COLO829 (cell line): ENCODE measurements at regions not wholly inside any gene's neighbourhood (a gene's known extent, or its start where the extent isn't known, plus 50 kb on each side); places are given as distances from the start of the nearest gene placed in this dataset.
A peak's percentile ranks its signal among the peaks of the same experiment; 100 is the strongest.

Source experiments
- DNase-seq: peaks from one replicate; pipeline ENCODE4 v3.0.0; 2012; ENCODE audit warnings: low spot score

GRCh38 chr10:6770846-6771245 is 190.8 kb upstream of the PRKCQ start:
- DNase-seq: no peak

- no peak for DNase-seq
Observed at GRCh38 chr10:6769704-6770417, 189.8 kb upstream of the PRKCQ start.

GRCh38 chr10:6766131-6766801 is 186.2 kb upstream of the PRKCQ start:
- DNase-seq: no peak

- DNase-seq: no peak
Observed at GRCh38 chr10:6763423-6763822, 183.3 kb upstream of the PRKCQ start.

GRCh38 chr10:6763001-6763400 is 182.9 kb upstream of the PRKCQ start:
- no peak for DNase-seq

GRCh38 chr10:6759961-6760360 is 179.9 kb upstream of the PRKCQ start:
- no peak for DNase-seq

GRCh38 chr10:6757158-6757557 is 177.1 kb upstream of the PRKCQ start:
- no peak for DNase-seq

GRCh38 chr10:6756716-6757115 is 176.6 kb upstream of the PRKCQ start:
- no peak for DNase-seq

GRCh38 chr10:6755781-6756460 is 175.8 kb upstream of the PRKCQ start:
- peak; percentile 33 for DNase-seq

- no peak for DNase-seq
Observed at GRCh38 chr10:6753644-6754043, 173.6 kb upstream of the PRKCQ start.

- no peak for DNase-seq
Observed at GRCh38 chr10:6751363-6751762, 171.3 kb upstream of the PRKCQ start.

GRCh38 chr10:6748981-6749635 is 169.0 kb upstream of the PRKCQ start:
- peak; percentile 28 for DNase-seq

GRCh38 chr10:6748029-6748428 is 168.0 kb upstream of the PRKCQ start:
- DNase-seq: no peak

GRCh38 chr10:6746782-6747181 is 166.7 kb upstream of the PRKCQ start:
- DNase-seq: no peak

GRCh38 chr10:6743291-6743849 is 163.3 kb upstream of the PRKCQ start:
- DNase-seq: no peak

GRCh38 chr10:6741541-6741941 is 161.5 kb upstream of the PRKCQ start:
- no peak for DNase-seq

GRCh38 chr10:6739530-6740174 is 159.6 kb upstream of the PRKCQ start:
- no peak for DNase-seq

- DNase-seq: no peak
Observed at GRCh38 chr10:6738112-6738768, 158.2 kb upstream of the PRKCQ start.

- DNase-seq: no peak
Observed at GRCh38 chr10:6737758-6738111, 157.7 kb upstream of the PRKCQ start.

- DNase-seq: no peak
Observed at GRCh38 chr10:6737080-6737641, 157.1 kb upstream of the PRKCQ start.

- no peak for DNase-seq
Observed at GRCh38 chr10:6734286-6734685, 154.2 kb upstream of the PRKCQ start.
